Neural cell (in vitro differentiated cells): ENCODE measurements at regions not wholly inside any gene's neighbourhood (a gene's known extent, or its start where the extent isn't known, plus 50 kb on each side); places are given as distances from the start of the nearest gene placed in this dataset.

Experiments
- H2AFZ ChIP-seq: fragments of 200-600, 300-800 bp; sonication (generic), shearing (Covaris generic); 2 replicates; pipeline ENCODE4 v1.6.0; 2014; ENCODE audit warnings: low read depth, mild to moderate bottlenecking, antibody characterized with exemption, low read length, moderate library complexity
- H3F3A ChIP-seq: fragments of 200-600 bp; shearing (Covaris generic); 2 replicates; pipeline ENCODE4 v1.6.1; 2016; ENCODE audit warnings: mild to moderate bottlenecking, moderate library complexity, mixed read lengths, antibody characterized with exemption, low read length; ENCODE audit not compliant: insufficient read depth, poor library complexity, severe bottlenecking
- H3K27ac ChIP-seq: fragments of 200-600, 300-800 bp; sonication (generic), shearing (Covaris generic); 2 replicates; pipeline ENCODE4 v1.5.1; 2014; ENCODE audit warnings: mild to moderate bottlenecking, low read length, moderate library complexity
- H3K27me3 ChIP-seq: fragments of 300-800, 200-600 bp; sonication (generic), shearing (Covaris generic); 2 replicates; pipeline ENCODE4 v1.6.0; 2014; ENCODE audit warnings: mild to moderate bottlenecking, low read depth, low read length, moderate library complexity; ENCODE audit not compliant: insufficient read depth
- H3K36me3 ChIP-seq: fragments of 300-800, 200-600 bp; sonication (generic), shearing (Covaris generic); 2 replicates; pipeline ENCODE4 v1.5.1; 2014; ENCODE audit warnings: mild to moderate bottlenecking, antibody characterized with exemption, low read length, moderate library complexity; ENCODE audit not compliant: insufficient read depth
- H3K4me2 ChIP-seq: fragments of 300-800, 200-600 bp; sonication (generic), shearing (Covaris generic); 2 replicates; pipeline ENCODE4 v1.6.0; 2014; ENCODE audit warnings: mild to moderate bottlenecking, low read length
- H3K4me3 ChIP-seq: fragments of 300-800, 200-600 bp; sonication (generic), shearing (Covaris generic); 2 replicates; pipeline ENCODE4 v1.5.1; 2014; ENCODE audit warnings: mild to moderate bottlenecking, low read length, moderate library complexity
- H3K79me2 ChIP-seq: fragments of 200-600 bp; shearing (Covaris generic); replicated peaks from 2 replicates; pipeline ENCODE4 v1.6.0; 2014; ENCODE audit warnings: mild to moderate bottlenecking, low read length, moderate library complexity; ENCODE audit not compliant: insufficient read depth
- H3K9ac ChIP-seq: fragments of 300-800, 200-600 bp; sonication (generic), shearing (Covaris generic); 2 replicates; pipeline ENCODE4 v1.6.1; 2016; ENCODE audit warnings: mild to moderate bottlenecking, low read length, mixed read lengths
- H3K9me2 ChIP-seq: fragments of 200-600 bp; shearing (Covaris generic); 2 replicates; pipeline ENCODE4 v1.6.1; 2016; ENCODE audit warnings: mild to moderate bottlenecking, low read length, mixed read lengths; ENCODE audit not compliant: insufficient read depth
- H3K9me3 ChIP-seq: fragments of 200-600, 300-800 bp; sonication (generic), shearing (Covaris generic); 2 replicates; pipeline ENCODE4 v1.6.1; 2016; ENCODE audit warnings: mild to moderate bottlenecking, mixed run types, low read length, moderate library complexity, mixed read lengths
- H4K20me1 ChIP-seq: fragments of 200-600 bp; shearing (Covaris generic); 2 replicates; pipeline ENCODE4 v1.6.1; 2016; ENCODE audit warnings: mild to moderate bottlenecking, mixed run types; ENCODE audit not compliant: insufficient read depth
- CTCF ChIP-seq: fragments of 450-650 bp; IDR thresholded peaks from 2 replicates; pipeline ENCODE4 v1.5.1; 2014; ENCODE audit warnings: antibody characterized with exemption, mild to moderate bottlenecking, moderate library complexity; ENCODE audit not compliant: poor library complexity, severe bottlenecking
- EP300 ChIP-seq: fragments of 450-650 bp; conservative IDR thresholded peaks from 2 replicates; pipeline ENCODE4 v1.6.1; 2014; ENCODE audit warnings: antibody characterized with exemption, mild to moderate bottlenecking, moderate library complexity; ENCODE audit not compliant: poor library complexity, severe bottlenecking
- EZH2 ChIP-seq: fragments of 200-600, 300-800 bp; shearing (Covaris generic), sonication (generic); IDR thresholded peaks from 2 replicates; pipeline ENCODE4 v1.6.1; 2014; ENCODE audit warnings: antibody characterized with exemption, low read length, borderline replicate concordance, mild to moderate bottlenecking; ENCODE audit not compliant: insufficient read depth, poor library complexity, severe bottlenecking
- MXI1 ChIP-seq: fragments of 450-650 bp; conservative IDR thresholded peaks from 2 replicates; pipeline ENCODE4 v1.6.1; 2014; ENCODE audit warnings: antibody characterized with exemption, mild to moderate bottlenecking; ENCODE audit not compliant: poor library complexity, severe bottlenecking
- POLR2AphosphoS5 ChIP-seq: IDR thresholded peaks from 2 replicates; pipeline ENCODE4 v1.6.1; 2012
- RAD21 ChIP-seq: fragments of 450-650 bp; conservative IDR thresholded peaks from 2 replicates; pipeline ENCODE4 v1.6.1; 2014; ENCODE audit warnings: antibody characterized with exemption, mild to moderate bottlenecking, moderate library complexity
- REST ChIP-seq: IDR thresholded peaks from 2 replicates; pipeline ENCODE4 v1.6.1; 2012; ENCODE audit warnings: borderline replicate concordance
- SMC3 ChIP-seq: fragments of 450-650 bp; conservative IDR thresholded peaks from 2 replicates; pipeline ENCODE4 v1.6.1; 2014; ENCODE audit warnings: antibody characterized with exemption, mild to moderate bottlenecking, moderate library complexity; ENCODE audit not compliant: poor library complexity
- TAF1 ChIP-seq: IDR thresholded peaks from 2 replicates; pipeline ENCODE4 v1.6.1; 2012; ENCODE audit warnings: low read depth

- no peak overlapping the region for H3K27ac ChIP-seq
- no peaks in the 10 kb centered on the region for H3K9me3 ChIP-seq
- no peak overlapping the region for H3K4me3 ChIP-seq
- no peaks in the 10 kb centered on the region for H3K79me2 ChIP-seq
- H2AFZ ChIP-seq: no peak overlapping the region
- no peaks in the 10 kb centered on the region for H3K9me2 ChIP-seq
- no peak for TF ChIP-seq MXI1
- no peak for TF ChIP-seq CTCF
- TF ChIP-seq EZH2: no peak
- no peak for TF ChIP-seq POLR2AphosphoS5
- TF ChIP-seq TAF1: no peak
- no peak overlapping the region for H3K4me2 ChIP-seq
- H4K20me1 ChIP-seq: no peaks in the 10 kb centered on the region
- no peaks in the 10 kb centered on the region for H3K27me3 ChIP-seq
- no peaks in the 10 kb centered on the region for H3K36me3 ChIP-seq
- no peak overlapping the region for H3K9ac ChIP-seq
- no peaks in the 10 kb centered on the region for H3F3A ChIP-seq
Measured at GRCh38 chr4:20512985-20513384, 187.3 kb upstream of the PACRGL start.

- Histone ChIP-seq H3F3A (no peaks in the 10 kb centered on the region), H3K9me2 (no peaks in the 10 kb centered on the region), H3K27ac (no peak overlapping the region), H3K4me3 (no peak overlapping the region), H3K4me2 (no peak overlapping the region), H3K27me3 (no peaks in the 10 kb centered on the region), H3K79me2 (no peaks in the 10 kb centered on the region), H3K36me3 (no peaks in the 10 kb centered on the region), H2AFZ (no peak overlapping the region), H3K9ac (no peak overlapping the region), H3K9me3 (no peaks in the 10 kb centered on the region), H4K20me1 (no peaks in the 10 kb centered on the region)
- TF ChIP-seq CTCF (no peak), REST (no peak), POLR2AphosphoS5 (no peak), EZH2 (no peak), EP300 (no peak), RAD21 (no peak), MXI1 (no peak), SMC3 (no peak), TAF1 (no peak)
Measured at GRCh38 chr4:20520901-20521300, 179.4 kb upstream of the PACRGL start.
